Natural killer cell treated with Interleukin-12 subunit alpha and Interleukin-12 subunit beta and Interleukin-15 and Interleukin-18, amount 100 ng/mL, for 72 hours (primary cell): ENCODE measurements at regions not wholly inside any gene's neighbourhood (a gene's known extent, or its start where the extent isn't known, plus 50 kb on each side); places are given as distances from the start of the nearest gene placed in this dataset.
A peak's percentile ranks its signal among the peaks of the same experiment; 100 is the strongest.

Source experiments
- ATAC-seq, 2 donors: fragments of 150-1000 bp; cut with Tn5 transposase in 1 of 2; sonication (Bioruptor Pico), chemical (Tn5 transposase) in 1 of 2; 2 replicates each; pipeline ENCODE4 v1.10.0; 2021
- DNase-seq: peaks from one replicate; pipeline ENCODE4 v3.0.0; 2022; ENCODE audit warnings: low spot score
- H3K27ac Mint-ChIP-seq, 2 donors: 1 replicate in 1 of 2; 2 replicates in 1 of 2; pipeline ENCODE4 v1.8.0; 2022; ENCODE audit warnings: mixed read lengths in 2 of 2, mild to moderate bottlenecking in 1 of 2, moderate library complexity in 1 of 2
- H3K27me3 Mint-ChIP-seq, 2 donors: 1 replicate in 1 of 2; 2 replicates in 1 of 2; pipeline ENCODE4 v1.8.0; 2022; ENCODE audit warnings: mixed read lengths in 2 of 2
- H3K36me3 Mint-ChIP-seq: one replicate; pipeline ENCODE4 v1.8.0; 2022; ENCODE audit warnings: mixed read lengths
- H3K4me1 Mint-ChIP-seq, 2 donors: 1 replicate in 1 of 2; 2 replicates in 1 of 2; pipeline ENCODE4 v1.8.0; 2022; ENCODE audit warnings: low read depth in 2 of 2, mixed read lengths in 2 of 2, mild to moderate bottlenecking in 1 of 2
- H3K4me3 Mint-ChIP-seq: one replicate; pipeline ENCODE4 v1.8.0; 2022; ENCODE audit warnings: mixed read lengths
- H3K9me3 Mint-ChIP-seq: 2 replicates; pipeline ENCODE4 v1.8.0; 2022; ENCODE audit warnings: mixed read lengths

GRCh38 chr11:131253142-131253655, 117.2 kb upstream of the NTM start:
- Mint-ChIP-seq H3K4me3 (no peak overlapping the region), H3K27me3 (peaks cover 3 to 39% of the 10 kb centered on the region in 2 donors), H3K36me3 (no peaks in the 10 kb centered on the region), H3K27ac (no peak overlapping the region), H3K4me1 (no peaks in the 10 kb centered on the region), H3K9me3 (peaks cover 9% of the 10 kb centered on the region)
- ATAC-seq (no peak), DNase-seq (no peak)

DNA sequence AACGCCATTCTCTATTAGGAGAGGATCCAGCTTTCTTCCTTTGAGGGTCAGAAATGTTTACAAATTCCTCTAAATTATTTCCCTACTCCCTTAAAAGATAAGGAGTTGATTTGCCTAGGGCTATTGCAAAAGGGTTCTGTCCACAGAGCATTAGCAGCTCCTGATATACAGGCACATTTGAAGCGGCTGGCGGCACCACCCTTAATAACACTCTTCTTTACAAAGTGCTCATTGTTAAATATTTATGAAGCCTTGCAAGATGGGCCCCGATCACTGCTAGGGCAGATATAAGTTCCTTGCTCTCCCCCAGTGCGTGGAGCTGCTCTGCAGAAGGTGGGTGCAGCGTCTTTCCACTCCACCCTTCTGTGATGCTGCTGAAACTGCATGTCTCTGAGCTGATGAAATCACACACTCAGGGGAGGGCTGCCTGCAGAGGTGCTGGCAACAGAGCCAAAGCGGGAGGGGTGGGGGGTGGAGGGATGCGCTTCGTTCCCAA, 116.7 kb upstream of the NTM start:
- H3K36me3 Mint-ChIP-seq = no peaks in the 10 kb centered on the region
- no peak overlapping the region for H3K27ac Mint-ChIP-seq
- peaks cover 3 to 37% of the 10 kb centered on the region in 2 donors for H3K27me3 Mint-ChIP-seq
- H3K9me3 Mint-ChIP-seq = peaks cover 9% of the 10 kb centered on the region
- no peaks in the 10 kb centered on the region for H3K4me1 Mint-ChIP-seq
- H3K4me3 Mint-ChIP-seq = no peak overlapping the region
- no peak for DNase-seq
- no peak for ATAC-seq

GRCh38 chr11:131254254-131254653, 116.2 kb upstream of the NTM start:
- Mint-ChIP-seq H3K9me3 (peaks cover 9% of the 10 kb centered on the region), H3K27ac (no peak overlapping the region), H3K27me3 (peaks cover 3 to 32% of the 10 kb centered on the region in 2 donors), H3K36me3 (no peaks in the 10 kb centered on the region), H3K4me3 (no peak overlapping the region), H3K4me1 (no peaks in the 10 kb centered on the region)
- no peak for ATAC-seq
- DNase-seq = no peak

DNA sequence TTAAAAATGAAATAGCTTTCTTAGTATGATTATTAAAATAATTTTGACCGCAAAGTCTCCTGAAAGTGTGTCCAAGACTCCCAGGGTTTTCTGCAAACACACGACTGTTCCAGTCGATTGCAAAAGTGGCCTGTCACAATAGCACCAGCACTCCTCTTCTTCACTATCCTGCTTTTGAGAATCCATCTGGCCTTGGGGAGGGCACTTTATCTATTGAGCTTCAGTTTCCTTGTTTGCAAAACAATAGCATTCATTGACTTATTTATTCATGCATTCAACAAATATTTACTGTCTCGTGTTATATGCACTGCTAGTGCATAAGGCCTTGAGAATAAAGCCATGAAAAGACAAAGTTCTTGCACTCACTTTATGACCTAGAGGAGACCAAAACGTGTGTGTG, 96.2 kb upstream of the NTM start:
- no peaks in the 10 kb centered on the region for H3K27me3 Mint-ChIP-seq
- no peak for ATAC-seq
- H3K9me3 Mint-ChIP-seq = peaks cover 19% of the 10 kb centered on the region
- DNase-seq = no peak
- no peaks in the 10 kb centered on the region for H3K4me1 Mint-ChIP-seq
- H3K4me3 Mint-ChIP-seq = no peak overlapping the region
- H3K36me3 Mint-ChIP-seq = peaks cover 6% of the 10 kb centered on the region
- no peak overlapping the region for H3K27ac Mint-ChIP-seq

GRCh38 chr11:131275580-131275979, 94.8 kb upstream of the NTM start:
- Mint-ChIP-seq H3K9me3 (peaks cover 18% of the 10 kb centered on the region), H3K27ac (no peak overlapping the region), H3K4me3 (no peak overlapping the region), H3K4me1 (no peaks in the 10 kb centered on the region), H3K27me3 (no peaks in the 10 kb centered on the region), H3K36me3 (peaks cover 6% of the 10 kb centered on the region)
- ATAC-seq = no peak
- no peak for DNase-seq

GRCh38 chr11:131278472-131278871, 91.9 kb upstream of the NTM start:
- Mint-ChIP-seq H3K36me3 (no peaks in the 10 kb centered on the region), H3K27me3 (no peaks in the 10 kb centered on the region), H3K4me3 (no peak overlapping the region), H3K9me3 (peaks cover 8% of the 10 kb centered on the region), H3K27ac (no peak overlapping the region), H3K4me1 (no peaks in the 10 kb centered on the region)
- DNase-seq (no peak), ATAC-seq (no peak)

- H3K36me3 Mint-ChIP-seq = no peaks in the 10 kb centered on the region
- no peaks in the 10 kb centered on the region for H3K4me1 Mint-ChIP-seq
- H3K9me3 Mint-ChIP-seq = peaks cover 5% of the 10 kb centered on the region
- H3K27ac Mint-ChIP-seq = no peak overlapping the region
- ATAC-seq (no peak), DNase-seq (no peak)
- no peaks in the 10 kb centered on the region for H3K27me3 Mint-ChIP-seq
- no peak overlapping the region for H3K4me3 Mint-ChIP-seq
These were observed 90.6 kb upstream of the NTM start for GRCh38 chr11:131279654-131280384.

GRCh38 chr11:131281316-131281715, 89.1 kb upstream of the NTM start:
- no peak for DNase-seq
- Mint-ChIP-seq H3K4me3 (no peak overlapping the region), H3K9me3 (peaks cover 5% of the 10 kb centered on the region), H3K27ac (no peak overlapping the region), H3K27me3 (no peaks in the 10 kb centered on the region), H3K4me1 (no peaks in the 10 kb centered on the region), H3K36me3 (no peaks in the 10 kb centered on the region)
- no peak for ATAC-seq

DNA sequence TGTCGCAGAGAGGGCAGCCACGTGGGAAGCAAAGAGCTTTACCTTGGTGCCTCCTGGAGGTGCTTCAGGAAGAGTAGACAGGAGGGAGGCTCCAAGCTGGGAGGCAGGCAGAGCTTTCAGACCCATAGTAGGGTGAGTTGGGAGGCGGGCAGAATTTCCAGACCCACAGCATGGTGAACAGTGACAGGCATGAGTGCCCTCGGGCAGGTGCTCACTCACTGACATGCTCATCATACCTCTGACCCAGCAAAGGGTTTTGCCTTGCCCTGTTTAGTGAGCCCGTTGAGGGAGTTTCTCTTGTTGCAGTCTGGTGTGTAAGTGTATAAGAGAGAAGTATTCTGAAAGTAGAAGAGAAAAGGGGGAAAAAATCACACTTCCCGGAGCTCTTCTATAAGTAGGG, 86.4 kb upstream of the NTM start:
- DNase-seq = no peak
- no peak overlapping the region for H3K27ac Mint-ChIP-seq

GRCh38 chr11:131288521-131289091, 81.8 kb upstream of the NTM start:
- ATAC-seq (no peak), DNase-seq (no peak)
- Mint-ChIP-seq H3K27ac (no peak overlapping the region), H3K4me3 (no peak overlapping the region), H3K9me3 (peaks cover 3% of the 10 kb centered on the region), H3K27me3 (no peaks in the 10 kb centered on the region), H3K36me3 (no peaks in the 10 kb centered on the region), H3K4me1 (no peaks in the 10 kb centered on the region)

More for the DNA sequence above, 86.4 kb upstream of the NTM start:
- Mint-ChIP-seq H3K27me3 (no peaks in the 10 kb centered on the region), H3K4me3 (no peak overlapping the region), H3K9me3 (no peaks in the 10 kb centered on the region), H3K36me3 (no peaks in the 10 kb centered on the region), H3K4me1 (no peaks in the 10 kb centered on the region)
- ATAC-seq = peak in 1 of 2 donors; percentile 32

- Mint-ChIP-seq H3K27ac (no peak overlapping the region), H3K27me3 (no peaks in the 10 kb centered on the region), H3K4me3 (no peak overlapping the region), H3K4me1 (no peaks in the 10 kb centered on the region), H3K36me3 (no peaks in the 10 kb centered on the region), H3K9me3 (peaks cover 3% of the 10 kb centered on the region)
- no peak for ATAC-seq
- DNase-seq = no peak
These were observed 80.2 kb upstream of the NTM start for GRCh38 chr11:131290185-131290584.

GRCh38 chr11:131295986-131296385, 74.4 kb upstream of the NTM start:
- no peak overlapping the region for H3K27ac Mint-ChIP-seq
- no peaks in the 10 kb centered on the region for H3K36me3 Mint-ChIP-seq
- H3K4me1 Mint-ChIP-seq = no peaks in the 10 kb centered on the region
- H3K9me3 Mint-ChIP-seq = peaks cover 14% of the 10 kb centered on the region
- ATAC-seq (no peak), DNase-seq (no peak)
- H3K27me3 Mint-ChIP-seq = peaks cover 10 to 16% of the 10 kb centered on the region in 2 donors
- no peak overlapping the region for H3K4me3 Mint-ChIP-seq

GRCh38 chr11:131297441-131297840, 73.0 kb upstream of the NTM start:
- ATAC-seq (no peak), DNase-seq (no peak)
- H3K9me3 Mint-ChIP-seq = peaks cover 14% of the 10 kb centered on the region
- no peak overlapping the region for H3K27ac Mint-ChIP-seq
- H3K4me3 Mint-ChIP-seq = no peak overlapping the region
- no peaks in the 10 kb centered on the region for H3K4me1 Mint-ChIP-seq
- H3K27me3 Mint-ChIP-seq = peaks cover 10 to 16% of the 10 kb centered on the region in 2 donors
- H3K36me3 Mint-ChIP-seq = no peaks in the 10 kb centered on the region

GRCh38 chr11:131299598-131300438, 70.6 kb upstream of the NTM start:
- no peaks in the 10 kb centered on the region for H3K36me3 Mint-ChIP-seq
- H3K27ac Mint-ChIP-seq = no peak overlapping the region
- H3K27me3 Mint-ChIP-seq = peaks cover 10 to 16% of the 10 kb centered on the region in 2 donors
- H3K9me3 Mint-ChIP-seq = peaks cover 11% of the 10 kb centered on the region
- H3K4me1 Mint-ChIP-seq = no peaks in the 10 kb centered on the region
- ATAC-seq (no peak), DNase-seq (no peak)
- no peak overlapping the region for H3K4me3 Mint-ChIP-seq
